Adrenal gland (tissue), 5 donors: ENCODE measurements at regions not wholly inside any gene's neighbourhood (a gene's known extent, or its start where the extent isn't known, plus 50 kb on each side); places are given as distances from the start of the nearest gene placed in this dataset.

Source experiments
- POLR2A ChIP-seq, 2 donors: fragments of 450-650 bp; IDR thresholded peaks; one replicate each; pipeline ENCODE4 v1.6.1; 2017; ENCODE audit warnings: antibody characterized with exemption in 2 of 2, mild to moderate bottlenecking in 2 of 2, moderate library complexity in 1 of 2
- TF ChIP-seq, protein P1 (sequence below), 6 experiments: fragments of 450-650 bp in 4 of 6; fragments of 200-600 bp in 2 of 6; sonication (generic) in 1 of 6; IDR thresholded peaks; 1 replicate in 5 of 6; 2 replicates in 1 of 6; pipeline versions ENCODE4 v1.5.1 to v1.8.0; 2016 to 2021; ENCODE audit warnings: antibody characterized with exemption in 6 of 6, mild to moderate bottlenecking in 2 of 6, moderate library complexity in 1 of 6
- donor health status: DM: no; HTN: no; CAD: no.

- TF ChIP-seq, protein P1, sequence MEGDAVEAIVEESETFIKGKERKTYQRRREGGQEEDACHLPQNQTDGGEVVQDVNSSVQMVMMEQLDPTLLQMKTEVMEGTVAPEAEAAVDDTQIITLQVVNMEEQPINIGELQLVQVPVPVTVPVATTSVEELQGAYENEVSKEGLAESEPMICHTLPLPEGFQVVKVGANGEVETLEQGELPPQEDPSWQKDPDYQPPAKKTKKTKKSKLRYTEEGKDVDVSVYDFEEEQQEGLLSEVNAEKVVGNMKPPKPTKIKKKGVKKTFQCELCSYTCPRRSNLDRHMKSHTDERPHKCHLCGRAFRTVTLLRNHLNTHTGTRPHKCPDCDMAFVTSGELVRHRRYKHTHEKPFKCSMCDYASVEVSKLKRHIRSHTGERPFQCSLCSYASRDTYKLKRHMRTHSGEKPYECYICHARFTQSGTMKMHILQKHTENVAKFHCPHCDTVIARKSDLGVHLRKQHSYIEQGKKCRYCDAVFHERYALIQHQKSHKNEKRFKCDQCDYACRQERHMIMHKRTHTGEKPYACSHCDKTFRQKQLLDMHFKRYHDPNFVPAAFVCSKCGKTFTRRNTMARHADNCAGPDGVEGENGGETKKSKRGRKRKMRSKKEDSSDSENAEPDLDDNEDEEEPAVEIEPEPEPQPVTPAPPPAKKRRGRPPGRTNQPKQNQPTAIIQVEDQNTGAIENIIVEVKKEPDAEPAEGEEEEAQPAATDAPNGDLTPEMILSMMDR (IDR thresholded peaks at IDR 0.05), result no peak
- TF ChIP-seq POLR2A (IDR thresholded peaks at IDR 0.05), result no peak
Observed at GRCh38 chr5:23649594-23649993, 142.2 kb downstream of the PRDM9 start.
